ENCODE measurements at regions not wholly inside any gene's neighbourhood (a gene's known extent, or its start where the extent isn't known, plus 50 kb on each side); places are given as distances from the start of the nearest gene placed in this dataset.

DNA sequence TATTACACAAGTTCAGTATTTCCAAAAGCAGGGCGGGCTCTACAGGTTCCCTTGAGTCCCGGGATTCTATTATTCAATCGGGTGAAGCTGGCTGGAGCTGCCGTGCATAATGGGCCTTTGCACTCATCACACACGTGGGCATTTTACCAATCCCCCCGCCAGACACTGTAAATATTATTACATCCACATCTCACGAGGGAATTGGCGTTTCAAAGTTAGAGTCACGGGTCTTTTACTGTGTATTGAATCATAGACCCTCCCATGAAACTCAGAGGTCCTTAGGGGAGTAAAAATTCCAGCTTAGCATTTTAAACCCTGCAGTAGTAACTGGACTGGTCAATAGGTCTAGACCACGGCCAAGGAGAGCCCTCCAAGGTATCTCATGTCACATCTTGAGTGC, 70.3 kb downstream of the MAP1LC3B2 start:
- Histone ChIP-seq H3K27ac (no peak overlapping the region), H3K4me3 (no peak overlapping the region), H3K4me1 (no peaks in the 10 kb centered on the region), H3K36me3 (no peaks in the 10 kb centered on the region), H3K27me3 (ENCODE audit: low read depth) (no peaks in the 10 kb centered on the region), H3K9me3 (no peaks in the 10 kb centered on the region)
- intact Hi-C loops (cut with DNase I): no loop called here
- ATAC-seq (no peak), DNase-seq (no peak)
- no peak for TF ChIP-seq CTCF (IDR thresholded peaks at IDR 0.05)

GRCh38 chr12:116628989-116629388, 69.8 kb downstream of the MAP1LC3B2 start:
- TF ChIP-seq CTCF (IDR thresholded peaks at IDR 0.05): no peak
- no peak overlapping the region for H3K27ac ChIP-seq
- ATAC-seq: no peak
- H3K36me3 ChIP-seq: no peaks in the 10 kb centered on the region
- no peaks in the 10 kb centered on the region for H3K4me1 ChIP-seq
- no peak for DNase-seq
- H3K9me3 ChIP-seq: no peaks in the 10 kb centered on the region
- intact Hi-C loops (cut with DNase I): no loop called here
- H3K4me3 ChIP-seq: no peak overlapping the region
- H3K27me3 ChIP-seq (ENCODE audit: low read depth): no peaks in the 10 kb centered on the region

- intact Hi-C loops (cut with DNase I): no loop called here
- no peak for ATAC-seq
- no peaks in the 10 kb centered on the region for H3K4me1 ChIP-seq
- H3K9me3 ChIP-seq: no peaks in the 10 kb centered on the region
- no peak overlapping the region for H3K27ac ChIP-seq
- DNase-seq: no peak
- H3K36me3 ChIP-seq: no peaks in the 10 kb centered on the region
- H3K4me3 ChIP-seq: no peak overlapping the region
- no peak for TF ChIP-seq CTCF (IDR thresholded peaks at IDR 0.05)
- H3K27me3 ChIP-seq (ENCODE audit: low read depth): no peaks in the 10 kb centered on the region
Observed at GRCh38 chr12:116628450-116628793, 69.2 kb downstream of the MAP1LC3B2 start.
